ENCODE measurements at regions not wholly inside any gene's neighbourhood (a gene's known extent, or its start where the extent isn't known, plus 50 kb on each side); places are given as distances from the start of the nearest gene placed in this dataset.
"Not testable (repeated sequence)": the region's sequence is repeated elsewhere in the genome, so short reads cannot be mapped to it uniquely, and the experiment has no call there.

- TF ChIP-seq POLR2A, CTCF (IDR thresholded peaks at IDR 0.05): not testable (repeated sequence)
These were observed 115.1 kb upstream of the FUNDC1 start for GRCh38 chrX:44657718-44658246.

Data from adrenal gland (tissue), 5 donors.